ENCODE measurements at regions not wholly inside any gene's neighbourhood (a gene's known extent, or its start where the extent isn't known, plus 50 kb on each side); places are given as distances from the start of the nearest gene placed in this dataset.
"Not testable (repeated sequence)": the region's sequence is repeated elsewhere in the genome, so short reads cannot be mapped to it uniquely, and the experiment has no call there.

DNA sequence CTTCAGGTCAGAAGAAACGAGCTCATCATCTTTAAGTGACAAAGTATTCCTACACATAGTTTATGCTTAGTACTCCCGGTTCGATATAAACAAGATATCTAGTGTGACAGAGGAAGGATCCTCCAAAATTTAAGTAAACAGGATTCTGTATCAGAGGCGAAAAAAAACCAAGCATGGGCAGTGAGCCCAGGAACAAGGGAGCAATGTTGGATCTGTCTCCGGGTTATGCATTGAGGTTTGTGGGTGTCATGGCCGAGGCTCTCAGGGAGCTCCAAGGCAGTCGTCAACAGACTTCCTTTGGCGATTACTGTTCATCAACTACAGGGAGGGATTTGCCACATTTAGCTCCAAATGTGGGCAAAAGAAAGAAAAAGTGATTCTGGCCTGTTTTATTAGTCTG is 319.5 kb downstream of the CBLN4 start:
- no peak for DNase-seq (ENCODE audit: low spot score)

DNA sequence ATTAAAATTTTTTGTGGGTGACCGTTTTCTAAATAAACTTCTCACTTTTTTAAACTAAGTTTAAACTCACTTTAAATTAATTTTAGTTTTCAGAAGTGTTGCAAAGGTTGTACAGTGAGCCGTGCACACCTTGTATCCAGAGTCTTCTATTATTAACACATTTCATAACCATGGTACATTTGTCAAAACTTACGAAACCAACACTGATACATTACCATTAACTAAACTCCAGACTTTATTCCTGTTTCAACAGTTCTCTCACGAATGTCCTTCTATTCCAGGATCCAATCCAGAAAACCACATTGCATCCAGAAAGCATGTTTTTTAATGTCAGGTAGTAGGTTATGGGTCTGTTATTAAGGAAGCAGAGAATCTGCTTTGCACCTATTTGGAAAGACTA is 319.9 kb downstream of the CBLN4 start:
- DNase-seq (ENCODE audit: low spot score), result no peak

DNA sequence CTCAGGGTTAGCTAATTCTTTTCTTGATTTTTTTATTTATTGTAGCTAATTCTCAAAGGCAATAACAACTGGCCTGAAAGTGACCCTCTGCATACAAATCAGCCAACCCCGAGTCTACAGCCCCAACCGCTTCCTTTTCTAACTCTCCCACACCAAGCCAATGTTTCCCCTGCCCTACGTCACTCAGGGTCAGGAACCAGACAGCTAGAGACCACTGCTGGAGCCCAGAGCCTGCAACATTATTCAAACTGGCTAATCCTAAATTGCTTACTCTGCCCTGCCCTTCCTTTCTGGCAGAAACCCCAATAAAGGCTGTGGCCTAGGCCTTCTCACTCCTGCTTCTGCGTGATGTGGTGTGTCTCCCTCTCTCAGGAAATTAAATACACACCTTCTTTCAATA is 320.7 kb downstream of the CBLN4 start:
- no peak for DNase-seq (ENCODE audit: low spot score)

DNA sequence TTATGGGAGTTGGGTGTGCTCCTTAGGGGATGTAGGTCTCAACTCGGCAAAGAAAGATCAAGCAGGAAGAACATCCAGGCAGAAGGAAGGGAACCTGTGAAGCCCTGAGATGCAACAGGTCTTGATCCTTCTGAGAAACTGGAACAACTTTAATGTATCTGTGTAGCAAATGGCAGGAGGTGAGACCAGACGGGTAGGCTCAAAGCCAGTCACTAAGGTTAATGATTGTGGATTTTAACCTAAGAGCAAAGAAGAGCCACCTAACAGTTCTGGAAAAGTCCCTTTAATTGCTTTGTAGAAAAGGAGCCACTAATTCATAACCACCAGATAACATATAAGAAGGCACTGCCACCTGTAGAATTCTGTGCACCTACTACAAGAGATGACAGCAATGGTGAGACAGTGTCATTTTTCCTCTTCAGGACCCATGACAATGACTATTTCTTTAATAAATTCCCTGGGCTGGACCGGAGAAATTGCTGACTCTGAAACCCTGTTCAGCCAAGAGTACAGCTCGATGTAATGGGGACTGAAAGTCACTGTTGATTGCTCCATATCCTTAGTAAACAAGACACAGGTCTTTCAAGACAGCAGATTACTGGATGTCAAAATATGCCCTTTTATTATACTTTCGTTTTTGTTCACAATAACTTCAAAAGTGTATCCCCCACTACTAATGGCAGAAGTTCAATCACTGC is 326.2 kb downstream of the CBLN4 start:
- no peak for DNase-seq (ENCODE audit: low spot score)

DNA sequence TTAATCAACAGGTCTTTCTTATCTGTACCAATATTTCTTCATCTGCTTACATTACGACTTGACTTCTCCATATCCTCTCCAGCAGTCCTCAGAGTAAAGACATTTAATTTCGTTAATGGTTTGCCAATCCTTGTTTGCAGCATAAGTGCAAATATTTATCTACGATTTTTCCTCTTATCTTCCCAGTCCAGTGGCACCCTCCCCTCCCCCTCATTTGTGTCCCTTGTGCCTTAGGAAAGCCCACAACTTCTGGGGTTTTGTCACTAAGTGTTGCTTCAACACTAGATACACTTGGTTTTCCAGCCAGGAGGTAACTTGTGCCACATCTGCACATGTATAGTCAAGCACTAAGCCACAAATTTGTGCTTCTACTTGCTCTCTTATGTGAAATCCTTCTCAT is 327.2 kb downstream of the CBLN4 start:
- DNase-seq (ENCODE audit: low spot score), result no peak

DNA sequence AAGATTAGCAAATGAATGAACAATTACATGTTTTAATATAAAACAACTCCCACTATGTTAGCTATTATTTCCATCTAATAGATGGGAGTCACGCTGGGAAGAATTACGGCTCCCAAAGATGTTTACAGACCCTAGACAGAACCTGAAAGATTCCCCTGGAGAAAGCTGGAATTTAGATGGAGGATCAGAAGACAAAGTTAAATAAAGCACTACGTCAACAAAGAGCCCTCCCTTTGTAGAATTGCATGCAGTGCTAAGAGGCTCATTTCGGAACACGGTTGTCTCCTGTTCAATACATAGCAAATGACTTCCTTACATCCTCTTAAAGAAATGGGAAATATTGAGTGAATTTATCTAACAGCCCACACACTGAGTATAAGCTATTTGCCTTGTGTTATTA is 328.3 kb downstream of the CBLN4 start:
- no peak for DNase-seq (ENCODE audit: low spot score)

DNA sequence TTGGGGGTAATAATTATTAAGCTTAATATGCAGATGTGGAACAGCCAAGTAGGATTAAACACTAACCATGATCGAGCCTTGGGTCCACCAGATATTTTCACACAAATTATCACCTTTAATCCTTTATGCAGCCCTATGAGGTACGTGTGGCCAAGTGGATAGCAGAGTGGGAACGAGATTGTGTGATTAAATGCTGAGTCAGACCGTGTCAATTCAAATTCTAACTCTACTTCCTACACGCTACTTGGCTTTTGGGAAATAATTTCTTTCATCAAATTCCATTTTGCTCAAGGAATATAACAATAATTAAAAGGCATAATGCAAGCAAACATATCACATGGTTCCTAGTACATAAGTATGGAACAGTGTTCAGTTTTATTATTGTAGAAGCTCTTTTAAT is 329.2 kb downstream of the CBLN4 start:
- DNase-seq (ENCODE audit: low spot score), result no peak

DNA sequence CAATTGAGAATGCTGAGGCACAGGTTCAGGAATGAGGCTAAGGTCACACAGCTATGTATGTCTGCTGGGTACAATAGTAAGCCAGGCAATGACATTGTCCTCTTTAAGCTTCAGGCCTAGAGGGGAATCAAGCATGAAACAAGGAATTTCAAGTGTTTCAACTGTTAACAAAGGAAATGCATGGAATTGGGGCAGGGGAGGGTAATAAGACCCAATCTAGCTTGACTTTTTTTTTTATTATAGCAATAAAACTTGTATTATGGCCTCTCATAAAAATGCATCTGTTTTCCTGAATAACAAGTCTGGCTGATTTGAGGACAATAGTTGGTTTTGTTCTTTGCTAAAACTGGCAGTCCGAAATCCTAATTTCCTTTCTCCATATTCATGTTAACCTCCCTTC is 336.7 kb downstream of the CBLN4 start:
- no peak for DNase-seq (ENCODE audit: low spot score)

DNA sequence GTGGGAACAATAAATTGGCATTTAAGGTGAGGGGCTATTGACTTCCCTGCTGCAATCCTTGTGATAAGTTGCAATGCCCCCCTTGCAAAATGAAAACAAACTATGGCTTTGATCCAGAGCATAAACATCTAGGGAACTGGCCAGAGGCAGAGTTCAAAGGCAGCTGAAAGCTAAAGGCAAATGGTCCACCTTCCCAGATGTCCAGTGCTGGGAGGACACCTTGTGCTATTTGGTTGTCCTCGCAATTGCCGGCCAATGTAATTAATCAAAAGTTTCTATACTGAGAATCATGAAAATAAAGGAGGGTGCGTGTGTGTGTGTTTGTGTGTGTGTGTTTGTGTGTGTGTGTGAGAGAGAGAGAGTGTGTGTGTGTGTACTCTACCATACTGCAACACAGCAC is 337.4 kb downstream of the CBLN4 start:
- DNase-seq (ENCODE audit: low spot score), result no peak

DNA sequence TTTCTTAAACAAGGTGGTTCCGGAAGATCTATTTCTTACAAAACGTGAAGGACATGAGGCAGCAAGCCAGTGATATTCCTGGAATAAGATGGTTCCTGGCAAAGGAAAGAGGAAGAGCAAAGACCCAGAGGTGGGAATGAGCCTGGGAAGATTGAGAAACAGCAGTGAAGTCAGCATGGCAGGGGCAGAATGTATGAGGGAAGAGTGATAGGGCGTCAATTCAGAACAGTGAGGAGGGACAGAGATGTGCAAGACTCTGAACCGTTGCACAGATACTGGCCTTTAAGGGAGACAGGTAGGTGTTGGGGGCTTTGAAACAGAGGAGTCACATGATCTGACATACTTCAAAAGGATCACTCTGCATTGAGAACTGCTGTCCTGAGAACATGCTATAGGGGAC is 338.3 kb downstream of the CBLN4 start:
- DNase-seq (ENCODE audit: low spot score), result no peak

DNA sequence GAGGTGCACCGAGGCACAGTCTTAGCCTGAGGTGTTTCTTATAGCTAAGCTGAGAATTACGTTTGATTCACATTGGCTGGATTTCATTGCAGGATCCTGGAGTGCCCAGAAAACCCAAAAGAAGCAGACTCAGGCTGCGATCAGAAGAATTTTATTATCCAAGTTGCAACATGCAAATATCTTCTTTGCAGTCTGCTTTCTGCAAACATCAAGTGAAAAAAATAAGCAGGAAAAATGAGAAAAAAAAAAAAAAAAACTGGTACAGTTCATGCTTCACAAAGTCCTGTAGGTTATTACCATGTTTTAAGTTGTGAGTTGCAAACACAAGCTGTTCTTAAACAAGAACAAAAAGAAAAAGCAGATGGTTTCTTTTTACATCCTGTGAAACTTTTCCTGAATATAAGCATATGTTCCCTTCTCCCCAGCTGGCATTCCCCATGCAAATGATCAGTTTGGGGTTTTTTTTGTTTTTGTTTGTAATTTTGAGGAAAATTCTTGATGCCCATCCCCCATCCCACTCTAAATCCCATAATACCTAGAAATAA is 349.0 kb downstream of the CBLN4 start:
- no peak for DNase-seq (ENCODE audit: low spot score)

DNA sequence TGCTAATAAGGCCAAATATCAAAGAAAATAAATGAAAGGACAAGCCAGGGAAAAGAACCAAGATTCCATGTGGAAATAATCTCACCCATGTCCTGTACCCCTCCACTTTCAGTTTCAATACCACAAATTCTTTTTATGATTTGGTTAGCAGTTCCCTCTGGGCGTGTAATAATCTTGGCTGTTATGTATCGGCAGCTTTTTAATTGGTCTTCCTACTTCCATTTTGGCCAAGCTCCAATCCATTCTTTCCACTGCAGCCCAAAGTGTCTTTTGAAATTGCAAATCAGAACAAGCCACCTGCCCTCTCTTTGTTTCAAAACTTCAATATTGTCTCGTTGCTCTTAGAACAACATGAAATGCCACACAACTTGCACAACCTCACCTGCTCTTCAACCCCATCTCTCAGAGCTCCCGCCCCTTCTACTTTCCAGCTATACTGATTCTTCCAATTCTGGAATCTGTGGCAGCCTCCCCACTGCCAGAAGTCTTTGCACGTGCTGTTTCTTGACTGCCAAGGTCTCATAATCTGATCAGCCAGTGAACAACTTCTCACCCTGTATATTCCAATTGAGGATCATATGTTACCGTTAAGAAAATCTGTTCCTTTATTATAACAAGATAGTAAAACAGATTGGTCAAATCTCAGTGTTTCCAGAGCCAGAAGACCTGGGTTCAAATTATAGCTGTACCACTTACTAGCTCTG is 354.5 kb downstream of the CBLN4 start:
- no peak for DNase-seq (ENCODE audit: low spot score)

DNA sequence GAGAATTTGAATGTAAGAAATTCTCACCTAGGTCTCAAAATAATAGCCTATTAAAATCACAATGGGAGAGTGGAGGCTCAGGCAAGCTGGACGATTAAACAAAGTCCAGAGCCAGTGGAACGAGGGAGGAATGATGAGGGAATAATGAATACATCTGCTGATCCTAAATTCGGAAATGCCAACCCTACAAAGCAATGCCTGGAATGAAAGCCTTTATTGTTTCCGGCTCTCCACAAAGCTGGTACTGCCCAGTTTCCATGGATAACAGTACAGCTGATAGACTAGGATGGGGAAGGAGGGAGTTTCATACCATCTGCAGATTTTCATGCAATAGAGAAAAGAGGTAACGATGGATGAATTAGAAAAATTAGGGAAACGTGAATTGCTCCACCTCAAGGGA is 356.1 kb downstream of the CBLN4 start:
- no peak for DNase-seq (ENCODE audit: low spot score)

DNA sequence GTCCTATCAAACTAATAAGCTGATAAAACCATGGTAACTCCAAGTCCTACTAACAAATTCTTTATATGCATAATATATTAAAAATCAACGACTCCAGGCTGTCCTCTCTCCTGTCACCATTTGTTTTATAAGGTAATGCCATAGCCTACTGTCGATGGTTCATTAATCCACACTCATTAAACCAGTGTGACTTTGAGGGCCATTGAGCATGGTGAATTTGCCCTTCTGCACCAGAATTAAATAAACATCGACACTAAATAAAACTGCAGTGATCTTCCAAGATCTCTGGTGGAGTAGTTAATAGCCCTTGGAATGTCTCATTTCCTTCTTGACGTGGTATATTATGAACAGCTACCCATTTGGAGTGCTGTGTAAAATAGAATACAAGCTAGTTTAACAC is 358.5 kb downstream of the CBLN4 start:
- no peak for DNase-seq (ENCODE audit: low spot score)

DNA sequence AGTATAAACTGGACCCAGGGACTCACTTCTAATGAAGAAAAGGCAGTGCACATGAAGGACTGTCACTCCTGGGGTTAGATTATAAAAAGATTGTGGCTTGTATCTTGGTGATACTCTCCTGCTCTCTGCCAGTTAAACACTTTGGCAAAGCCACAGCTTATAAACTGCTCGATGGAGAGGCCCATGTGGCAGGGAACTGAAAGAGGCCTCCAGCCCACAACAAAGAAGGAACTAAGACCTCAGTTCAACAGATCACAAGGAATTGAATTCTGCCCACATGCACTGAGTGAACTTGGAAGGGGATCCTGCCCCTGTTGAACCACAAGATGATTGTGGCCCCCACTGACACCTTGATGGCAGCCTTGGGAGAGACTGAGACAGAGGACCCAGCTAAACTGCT is 363.8 kb downstream of the CBLN4 start:
- no peak for DNase-seq (ENCODE audit: low spot score)

DNA sequence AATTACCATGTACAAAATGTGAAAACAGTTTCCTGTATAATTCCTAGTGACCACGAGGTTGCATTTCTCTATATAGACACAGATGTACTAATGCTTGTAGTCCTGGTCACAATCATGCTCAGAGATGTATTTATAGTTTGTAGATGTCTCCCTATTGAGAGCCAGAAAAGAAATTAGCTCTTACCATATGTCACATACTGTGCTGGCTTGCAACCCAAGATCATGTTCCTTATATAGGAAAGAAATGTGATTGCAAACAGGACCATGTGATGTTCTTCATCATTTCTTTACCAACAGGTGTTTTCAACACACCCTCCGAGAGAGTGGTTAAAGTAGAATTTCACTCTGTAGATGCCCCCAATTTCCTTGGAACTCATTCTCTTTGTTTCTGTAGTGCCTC is 369.4 kb downstream of the CBLN4 start:
- no peak for DNase-seq (ENCODE audit: low spot score)

DNA sequence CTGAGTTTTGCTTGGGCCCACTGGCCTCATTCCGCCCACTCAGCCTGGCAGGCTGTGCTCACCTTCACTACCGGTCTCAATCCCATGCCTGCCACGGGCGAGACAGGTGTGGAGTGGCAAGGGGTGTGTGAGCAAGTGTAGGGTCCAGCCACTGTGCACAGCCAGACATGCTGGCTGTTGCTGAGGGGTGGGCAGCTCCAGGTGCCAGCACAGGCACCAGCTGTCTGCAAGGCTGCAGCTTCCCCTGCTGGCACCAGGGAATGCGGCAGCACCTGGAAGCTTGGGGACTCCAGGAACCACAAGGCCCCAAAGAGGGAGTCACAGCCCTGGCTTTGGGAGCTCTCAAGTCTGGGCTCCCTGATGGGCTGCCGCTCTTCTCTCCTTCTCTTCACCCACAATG is 372.7 kb downstream of the CBLN4 start:
- no peak for DNase-seq (ENCODE audit: low spot score)

DNA sequence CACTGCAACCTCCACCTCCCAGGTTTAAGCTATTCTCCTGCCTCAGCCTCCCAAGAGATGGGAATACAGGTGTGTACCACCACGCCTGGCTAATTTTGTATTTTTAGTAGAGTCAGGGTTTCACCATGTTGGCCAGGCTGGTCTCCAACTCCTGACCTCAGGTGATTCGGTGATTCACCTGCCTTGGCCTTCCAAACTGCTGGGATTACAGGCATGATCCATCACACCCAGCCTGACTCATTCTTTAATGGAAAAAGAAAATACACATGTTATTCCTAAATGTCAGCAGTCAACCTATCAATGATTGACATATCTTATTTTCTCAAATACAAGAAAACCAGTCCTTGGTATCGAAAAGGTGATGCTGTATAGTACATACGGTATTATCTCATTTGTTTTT is 376.2 kb downstream of the CBLN4 start:
- not testable (repeated sequence) for DNase-seq (ENCODE audit: low spot score)

DNA sequence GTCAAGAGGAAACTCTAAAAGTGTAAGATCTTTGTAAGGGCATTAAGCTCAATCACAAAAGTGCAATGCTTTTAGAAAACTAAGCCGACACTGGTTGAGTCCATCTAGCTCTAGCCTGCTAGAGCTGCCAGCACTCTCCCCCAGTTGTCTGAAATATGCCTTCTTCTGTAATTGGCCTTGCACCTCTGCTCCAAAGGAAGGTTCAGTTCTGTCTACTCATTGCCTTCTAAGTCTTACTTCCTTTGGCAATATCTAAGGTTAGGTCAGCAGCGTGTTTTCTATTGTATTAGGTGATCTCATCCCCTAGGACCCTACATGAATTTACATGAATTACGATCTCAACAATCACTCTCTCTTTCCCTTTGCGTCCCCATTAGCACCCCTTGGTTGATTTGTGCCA is 378.6 kb downstream of the CBLN4 start:
- DNase-seq (ENCODE audit: low spot score), result no peak

DNA sequence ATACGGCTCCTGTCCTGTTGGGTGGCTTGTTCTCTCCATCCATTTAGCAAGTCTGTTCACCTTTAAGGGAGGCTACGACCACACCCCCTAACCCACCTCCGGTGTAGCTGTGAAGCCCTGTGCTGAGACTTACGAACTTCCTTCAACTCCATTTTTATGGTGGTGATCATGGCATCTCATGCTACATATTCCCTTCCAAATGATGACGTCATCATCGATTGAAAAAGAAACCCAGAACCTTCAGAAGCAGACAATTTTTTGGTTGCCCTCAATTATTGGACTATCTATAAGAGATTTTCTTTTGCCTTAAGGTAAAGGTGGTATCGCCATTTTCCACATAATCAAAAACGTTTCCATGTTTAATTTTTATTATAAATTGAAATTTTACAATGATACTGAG is 389.0 kb downstream of the CBLN4 start:
- DNase-seq (ENCODE audit: low spot score), result no peak

DNA sequence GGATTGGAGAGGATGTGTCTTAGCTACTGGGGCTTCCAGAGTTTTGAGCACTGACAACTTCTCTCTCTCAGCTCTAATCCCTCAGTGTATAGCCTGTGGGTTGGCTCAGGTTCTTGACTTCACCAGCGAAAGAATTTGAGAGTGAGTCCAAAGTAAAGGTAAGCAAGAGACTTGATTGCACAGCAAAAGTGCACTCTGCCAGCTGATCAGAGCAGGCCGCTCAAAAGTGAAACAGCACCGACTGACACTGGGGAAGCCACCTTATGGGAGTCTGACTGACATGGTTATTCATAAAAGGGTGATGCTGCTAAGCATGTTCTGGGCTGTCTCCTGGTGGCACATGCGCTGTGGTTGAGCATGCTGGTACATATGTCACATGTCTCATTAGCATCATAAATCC is 389.5 kb downstream of the CBLN4 start:
- no peak for DNase-seq (ENCODE audit: low spot score)

DNA sequence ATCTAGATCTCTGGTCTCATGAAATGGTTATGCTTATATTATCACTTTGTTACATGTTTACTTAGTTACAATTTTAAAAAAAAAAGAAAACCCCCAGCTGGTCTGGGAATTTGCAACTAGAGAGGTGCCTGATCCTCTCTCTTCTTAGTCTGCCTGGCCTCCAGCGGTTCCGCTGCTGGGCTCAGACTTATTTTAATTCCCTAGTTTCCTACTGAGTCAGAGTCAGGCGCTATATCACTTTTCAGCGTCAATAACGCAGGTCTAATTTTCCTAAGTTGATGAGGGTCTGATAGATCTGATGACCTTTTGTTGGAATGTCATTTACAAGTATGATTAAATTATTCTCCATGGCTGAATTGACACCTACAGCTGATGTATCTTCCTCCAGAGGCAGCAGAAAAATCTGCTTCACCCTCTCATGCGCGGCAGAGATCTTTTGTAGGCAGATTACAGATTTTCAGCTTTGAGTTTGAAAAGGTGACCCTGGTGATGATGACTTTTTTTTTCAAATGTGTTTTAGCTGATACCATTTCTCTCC is 391.0 kb downstream of the CBLN4 start:
- no peak for DNase-seq (ENCODE audit: low spot score)

DNA sequence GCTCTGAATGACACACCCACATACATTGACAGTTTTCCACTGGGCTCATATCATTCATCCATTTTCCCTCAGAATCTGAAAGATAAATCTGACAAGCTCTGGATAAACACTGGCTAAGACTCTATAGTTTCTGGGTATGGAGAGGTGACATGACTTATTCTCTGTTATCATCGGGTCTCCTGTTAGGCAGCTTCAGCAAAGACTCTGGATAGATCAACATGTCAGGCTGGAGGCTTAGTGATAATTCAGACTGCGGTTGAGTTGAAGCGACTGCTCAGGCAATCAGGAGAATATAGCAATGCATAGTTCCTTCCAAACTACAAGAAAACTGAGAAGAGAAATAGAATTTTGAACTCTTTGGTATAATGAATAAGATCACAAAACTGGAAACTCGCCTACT is 394.6 kb downstream of the CBLN4 start:
- no peak for DNase-seq (ENCODE audit: low spot score)
